DMS153 treated with DMSO at 0.1 percent for 48 hours (cell line): ENCODE measurements at regions not wholly inside any gene's neighbourhood (a gene's known extent, or its start where the extent isn't known, plus 50 kb on each side); places are given as distances from the start of the nearest gene placed in this dataset.

ENCODE experiments used
- DNase-seq: peaks from one replicate; lab custom pipeline; 2025; ENCODE audit not compliant: unreplicated experiment; lab: John Stamatoyannopoulos, UW

DNA sequence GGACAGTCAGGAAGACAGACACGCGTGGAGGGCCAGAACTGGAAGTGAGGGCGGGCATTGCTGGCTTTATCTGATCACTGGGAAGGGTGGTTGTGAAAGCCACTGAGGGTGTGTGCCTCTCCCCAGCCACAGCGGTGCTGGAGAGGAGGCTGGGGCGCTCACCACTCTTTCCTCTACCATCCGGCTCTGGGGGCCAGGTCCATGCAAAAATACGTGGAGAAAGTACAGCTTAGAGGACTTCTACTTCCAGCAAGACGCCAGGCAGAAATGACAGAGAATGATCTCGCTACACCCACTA lies 148.8 kb upstream of the RPS6KA2 start:
- DNase-seq: no peak

DNA sequence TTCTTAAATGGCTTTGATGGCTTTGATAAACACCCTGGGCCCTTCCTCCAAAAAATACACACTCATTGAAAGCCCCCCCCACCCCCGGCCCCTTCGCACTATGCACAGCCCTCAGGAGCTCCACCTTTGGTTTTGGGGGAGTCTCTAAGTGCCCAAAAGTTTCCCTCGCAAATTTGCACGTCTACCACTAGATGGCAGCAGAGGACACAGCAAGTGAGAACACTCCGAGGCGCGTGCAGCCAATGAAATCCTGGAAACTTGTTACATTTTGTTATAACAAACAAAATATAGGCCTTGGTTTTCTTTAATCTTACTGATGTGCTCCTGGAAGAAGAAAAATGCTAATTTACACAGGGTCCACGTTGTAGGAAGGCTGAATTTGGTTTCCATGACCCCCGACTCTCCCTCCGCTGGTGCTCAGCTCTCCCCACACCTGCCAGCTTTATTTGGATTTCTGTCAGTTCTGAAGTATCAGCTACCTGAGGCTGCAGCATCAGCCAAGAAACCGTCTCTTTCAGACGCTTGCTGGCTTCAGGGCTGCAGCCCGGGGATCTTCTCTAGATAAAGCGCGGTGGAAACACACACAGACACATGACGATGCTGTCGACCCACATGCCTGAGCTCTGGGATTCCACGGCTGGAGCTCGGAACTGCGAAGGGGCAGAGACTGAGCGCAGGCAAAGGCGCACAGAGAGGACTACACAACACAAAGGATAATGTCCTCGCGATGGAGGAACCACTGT lies 148.3 kb upstream of the RPS6KA2 start:
- DNase-seq: peak; percentile 37

DNA sequence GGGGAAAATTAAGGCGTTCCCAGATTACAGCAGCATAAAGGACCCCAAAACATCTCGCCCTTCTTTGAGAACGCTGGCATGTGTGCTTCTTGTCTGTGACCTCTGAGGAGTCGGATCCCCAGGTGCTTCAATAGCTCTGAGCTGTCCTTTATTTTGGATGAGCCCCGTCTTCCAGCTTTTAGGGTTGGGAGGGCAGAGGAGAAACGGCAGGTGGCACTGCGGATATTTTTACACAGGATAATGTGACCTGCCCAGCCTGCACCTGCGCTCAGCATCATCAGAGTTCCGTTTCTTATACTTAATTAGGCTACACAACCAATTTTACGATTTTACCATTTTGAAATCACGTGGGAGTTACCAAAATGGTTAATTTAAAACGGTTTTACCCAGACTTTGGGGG lies 147.7 kb upstream of the RPS6KA2 start:
- no peak for DNase-seq

DNA sequence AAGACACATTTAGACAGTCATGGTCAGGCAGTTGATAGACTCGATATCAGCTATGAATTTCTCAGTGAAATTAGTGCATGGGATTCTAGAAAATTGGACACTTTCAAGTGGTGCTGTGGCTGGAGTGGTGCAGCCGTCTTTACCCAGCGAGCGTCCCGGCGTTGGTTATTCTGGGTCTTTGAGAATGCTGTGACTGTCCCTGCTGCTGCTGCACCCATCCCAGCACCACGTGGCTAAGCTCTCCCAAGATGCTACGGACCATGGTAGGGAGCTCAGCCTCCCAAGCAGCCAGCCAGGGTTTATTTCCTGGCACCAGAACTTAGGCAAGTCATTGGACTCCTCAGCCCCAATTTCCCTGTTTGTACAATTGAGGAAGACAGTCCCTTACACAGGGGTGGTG lies 147.2 kb upstream of the RPS6KA2 start:
- DNase-seq: no peak

DNA sequence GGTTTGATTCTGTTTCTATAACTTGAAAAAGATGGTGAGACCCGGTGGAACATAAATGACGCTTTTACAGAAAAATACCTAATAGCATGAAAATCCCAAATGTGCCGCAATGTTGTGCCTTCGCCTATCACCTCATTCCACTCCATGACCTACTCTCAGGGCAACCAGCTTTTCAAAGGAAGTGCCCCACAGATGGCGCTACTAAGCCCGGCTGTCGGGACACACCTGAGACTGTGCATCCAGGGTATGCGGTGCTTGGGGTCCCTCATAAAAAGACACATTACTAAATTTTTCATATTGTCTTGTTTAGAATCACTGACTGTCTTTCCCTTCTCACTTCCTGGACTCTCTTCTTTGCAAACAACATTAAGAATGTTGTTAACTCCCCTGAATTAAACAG lies 145.5 kb upstream of the RPS6KA2 start:
- no peak for DNase-seq

DNA sequence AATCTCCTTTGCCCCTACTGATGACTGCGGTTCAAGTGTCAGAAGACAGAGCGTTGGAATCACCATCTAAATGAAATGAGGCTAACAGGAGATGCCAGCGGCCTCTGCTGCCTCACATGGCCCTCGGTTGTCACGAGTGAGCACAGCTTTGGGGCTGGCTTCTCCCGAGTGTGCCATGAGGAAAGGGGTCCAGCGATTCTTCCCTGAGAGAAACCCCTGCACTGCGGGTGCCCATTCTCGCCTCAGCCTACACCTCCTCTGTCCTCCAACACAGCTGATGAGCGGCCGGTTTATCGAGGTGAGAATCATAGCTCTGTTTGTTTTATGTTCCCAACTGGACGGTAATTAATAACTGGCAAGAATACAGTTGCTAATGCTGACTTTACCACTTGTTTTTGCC lies 144.7 kb upstream of the RPS6KA2 start:
- no peak for DNase-seq

DNA sequence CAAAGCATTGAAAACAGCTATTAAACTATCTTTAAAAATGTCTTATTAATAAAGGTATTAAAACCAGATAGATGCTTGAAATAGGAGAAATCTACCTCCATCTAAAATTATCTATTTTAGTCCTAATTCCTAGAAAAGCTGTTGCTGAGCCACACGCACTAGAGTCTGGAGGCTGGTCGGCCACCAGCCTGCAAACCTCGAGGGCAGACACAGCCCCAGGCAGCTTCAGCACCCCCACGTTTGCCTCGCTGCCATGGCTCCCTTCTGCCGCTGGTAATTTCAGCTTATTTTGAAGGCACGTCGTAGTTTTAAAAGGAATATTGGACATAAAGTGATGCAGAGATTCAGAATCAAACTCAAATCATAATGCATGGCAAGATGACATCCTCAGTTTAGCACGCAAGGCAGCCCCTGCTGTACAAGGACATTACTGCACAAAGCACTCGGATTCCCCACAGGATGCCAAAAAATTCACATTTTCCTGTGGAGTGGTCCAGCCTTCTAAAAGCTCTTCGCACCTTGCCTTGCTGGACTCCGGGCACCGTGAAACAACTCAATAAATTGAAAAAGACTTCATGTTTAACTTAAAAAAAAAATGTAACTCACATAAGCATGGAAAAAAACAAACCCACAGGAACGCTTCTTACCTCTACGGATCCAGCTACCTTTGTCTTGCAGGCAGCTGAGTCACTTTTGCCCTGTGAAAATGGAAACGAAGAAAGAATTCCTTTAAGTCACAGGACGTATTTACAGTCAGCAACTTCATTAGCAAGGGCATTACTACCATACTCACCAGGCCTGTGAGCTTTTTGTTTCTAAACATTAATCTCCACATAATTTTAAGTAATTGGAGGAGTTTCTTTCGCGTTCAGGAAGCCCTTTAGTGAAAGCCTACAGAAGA lies 143.4 kb upstream of the RPS6KA2 start:
- DNase-seq: no peak

DNA sequence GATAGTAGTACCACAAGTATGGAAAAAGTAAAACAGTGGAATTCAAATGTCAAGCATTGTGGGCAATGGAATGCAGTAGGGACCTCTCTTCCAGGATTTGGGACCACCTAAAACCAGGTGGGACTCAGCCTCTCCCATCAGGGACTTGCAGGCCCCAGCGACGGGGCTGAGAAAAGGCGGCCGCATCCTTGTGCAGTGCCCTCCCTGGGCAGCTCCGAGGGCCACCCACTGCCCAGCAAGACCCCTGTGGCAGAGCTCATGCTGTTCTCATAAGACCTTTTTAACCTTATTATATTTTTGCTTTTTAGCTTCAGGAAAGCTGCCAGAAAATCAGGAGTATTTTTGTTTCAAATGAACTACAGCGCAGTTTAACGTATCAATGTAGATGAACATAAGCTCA lies 142.6 kb upstream of the RPS6KA2 start:
- DNase-seq: no peak

DNA sequence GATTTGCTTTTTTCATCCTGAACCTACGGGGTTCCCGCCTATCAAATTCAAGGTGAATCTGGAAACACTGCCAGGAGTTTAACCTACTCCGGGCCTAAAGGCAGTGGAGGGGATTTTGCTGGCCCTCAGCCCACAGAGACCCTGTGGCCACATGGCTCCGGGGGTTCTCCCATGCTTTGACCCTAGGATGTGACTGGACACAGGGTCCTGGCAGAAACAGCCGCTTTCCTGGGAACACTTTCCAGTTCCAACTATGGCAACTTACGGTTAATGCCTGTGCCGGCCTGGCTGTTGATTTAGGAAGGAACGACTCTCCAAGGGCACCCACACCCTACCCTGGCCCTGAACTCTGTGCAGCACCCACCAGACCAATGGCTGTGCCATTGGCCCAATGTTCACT lies 141.7 kb upstream of the RPS6KA2 start:
- DNase-seq: no peak

DNA sequence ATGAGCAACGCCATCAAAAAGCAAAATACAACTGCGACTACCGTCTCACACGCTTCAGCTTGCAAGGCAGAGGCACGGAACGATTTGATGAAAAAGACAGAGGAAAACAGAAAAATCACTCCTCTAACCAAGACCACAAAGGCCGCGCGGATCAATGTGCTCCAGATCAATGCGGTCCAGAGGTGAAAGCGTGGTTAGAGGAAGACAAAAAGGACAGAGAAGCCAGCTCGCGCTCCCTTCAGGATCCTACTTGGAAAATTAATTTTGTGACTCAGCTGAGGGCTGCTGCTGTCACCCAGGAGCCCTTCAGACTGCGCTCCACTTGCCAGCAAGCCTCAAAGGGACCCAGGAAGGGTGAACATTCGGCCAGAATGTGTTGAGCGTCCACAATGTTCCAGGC lies 140.2 kb upstream of the RPS6KA2 start:
- DNase-seq: no peak

DNA sequence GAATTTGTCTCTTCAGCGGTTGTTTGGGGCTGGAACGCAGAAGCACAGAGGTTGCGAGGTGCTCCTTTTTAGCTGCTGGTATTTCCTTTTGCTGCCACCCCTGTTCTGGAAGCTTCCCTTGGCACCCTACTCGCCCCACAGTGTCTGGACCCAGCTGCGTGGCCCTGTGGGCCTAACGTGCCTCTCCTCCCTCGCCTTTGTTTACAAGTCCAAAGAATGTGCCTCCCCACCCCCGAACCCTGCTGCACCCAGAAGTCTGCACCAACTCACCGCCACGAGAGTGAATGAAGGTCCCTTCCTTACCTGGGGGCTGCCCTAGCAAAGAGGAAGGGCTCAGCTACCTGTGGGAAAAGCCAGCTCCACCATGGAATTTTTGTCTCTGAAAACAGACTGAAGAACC lies 139.7 kb upstream of the RPS6KA2 start:
- DNase-seq: no peak

DNA sequence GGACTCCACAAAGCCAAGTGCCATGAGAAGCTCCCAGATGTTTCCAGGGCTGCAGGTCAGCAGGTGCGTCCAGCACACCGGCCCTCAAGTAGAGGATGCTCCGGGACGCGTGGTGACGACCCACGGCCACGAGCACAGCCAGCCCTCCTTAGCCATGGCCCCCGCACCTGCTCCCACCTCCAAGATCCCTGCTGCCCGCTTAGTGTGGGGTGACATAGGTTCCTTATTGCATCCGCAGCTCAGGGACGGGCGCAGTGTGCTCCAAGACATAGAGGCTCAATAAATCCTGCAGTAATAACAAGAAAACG lies 138.1 kb upstream of the RPS6KA2 start:
- no peak for DNase-seq

DNA sequence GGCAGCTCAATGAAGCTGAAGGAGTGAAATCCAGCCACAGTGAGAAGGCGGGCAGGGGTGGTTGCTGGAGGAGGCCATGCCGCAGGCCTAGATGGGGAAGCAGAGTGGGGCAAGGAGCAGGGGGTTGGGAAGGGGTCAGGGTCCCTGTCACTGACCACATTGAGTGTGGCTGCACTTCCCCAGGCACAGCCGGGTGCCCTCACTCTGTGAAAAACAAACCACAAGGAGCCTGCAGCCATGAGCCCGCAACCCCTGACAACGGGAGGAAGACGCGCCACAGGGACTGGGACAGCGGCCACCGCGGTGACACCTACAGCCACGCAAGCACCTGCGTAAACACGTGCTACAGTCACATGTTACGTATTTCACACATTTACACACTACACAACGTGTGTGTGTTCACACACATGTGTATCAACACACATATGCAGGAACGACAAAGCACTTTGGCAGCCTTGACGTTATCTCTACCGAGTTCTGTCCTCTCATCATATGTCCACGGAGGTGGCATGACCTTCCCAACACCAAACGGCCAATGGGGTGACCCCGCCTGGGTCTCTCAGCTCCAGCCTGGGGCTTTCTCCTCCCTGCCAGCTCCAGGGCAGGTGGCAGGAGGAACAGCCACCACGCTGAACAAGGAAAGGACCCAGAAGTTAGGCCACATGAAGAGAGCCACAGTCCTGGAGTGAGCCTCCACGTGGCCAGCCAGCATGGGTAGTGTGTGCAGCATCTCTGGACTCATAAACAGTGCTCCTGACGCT lies 137.6 kb upstream of the RPS6KA2 start:
- no peak for DNase-seq

DNA sequence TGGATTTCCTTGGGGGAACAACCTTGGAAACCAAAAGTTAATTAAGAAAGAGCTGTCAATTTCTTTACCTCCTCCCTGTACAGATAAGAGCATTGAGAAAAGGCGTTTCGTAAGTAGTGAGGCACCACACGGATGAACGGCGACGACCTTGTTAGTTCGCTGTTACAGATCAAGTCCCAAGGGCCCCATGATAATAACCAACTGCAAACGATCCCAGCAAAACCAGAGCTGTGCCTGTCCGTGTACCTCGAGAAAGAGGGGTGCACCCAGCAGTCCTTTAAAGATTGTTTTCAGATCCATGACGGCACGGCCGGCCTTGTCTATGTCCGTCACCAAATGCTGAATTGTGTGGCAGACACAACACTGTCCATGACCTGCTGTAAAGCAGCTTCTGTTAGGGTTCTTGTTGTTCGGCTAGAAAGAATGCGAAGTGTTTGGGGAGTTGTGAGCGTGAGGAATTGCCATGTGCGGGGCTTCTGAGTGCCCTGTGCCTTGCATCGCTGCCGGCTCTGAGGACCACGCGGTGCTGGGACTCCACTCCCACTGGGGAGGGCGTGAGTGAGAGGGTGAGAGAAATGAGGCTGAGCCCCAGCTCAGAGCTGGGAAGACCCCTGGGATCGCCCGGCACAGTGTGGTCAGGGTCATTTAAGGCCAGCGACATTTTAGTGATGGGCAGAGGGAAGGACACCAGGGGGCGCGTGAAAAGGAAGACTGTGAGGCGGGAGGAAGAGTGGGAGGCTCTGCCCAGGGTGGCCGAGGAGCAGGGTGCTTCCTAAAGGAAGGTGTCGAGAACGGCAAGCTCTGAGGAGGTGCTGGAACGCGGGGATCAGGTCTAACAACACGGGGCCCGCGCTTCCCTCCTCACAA lies 136.8 kb upstream of the RPS6KA2 start:
- DNase-seq: no peak

DNA sequence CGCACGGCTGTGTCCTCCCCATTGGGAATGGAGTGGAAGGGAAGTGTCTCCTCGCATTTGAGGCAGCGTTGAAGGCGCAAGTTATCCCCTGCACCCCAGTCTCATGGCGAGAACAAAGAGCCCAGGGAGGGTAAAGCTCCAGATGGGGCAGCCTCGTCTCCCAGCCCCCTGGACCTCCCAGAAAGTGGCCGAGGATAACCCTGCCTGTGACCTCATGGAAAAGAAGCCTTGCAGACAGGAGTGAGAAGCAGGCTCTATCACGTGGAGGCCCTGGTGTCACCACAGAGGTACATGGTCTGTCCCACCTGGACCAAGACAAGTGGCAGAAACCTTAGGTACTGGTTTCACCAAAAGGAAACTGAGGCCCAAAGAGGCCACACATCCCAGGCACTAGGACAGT lies 134.8 kb upstream of the RPS6KA2 start:
- no peak for DNase-seq

DNA sequence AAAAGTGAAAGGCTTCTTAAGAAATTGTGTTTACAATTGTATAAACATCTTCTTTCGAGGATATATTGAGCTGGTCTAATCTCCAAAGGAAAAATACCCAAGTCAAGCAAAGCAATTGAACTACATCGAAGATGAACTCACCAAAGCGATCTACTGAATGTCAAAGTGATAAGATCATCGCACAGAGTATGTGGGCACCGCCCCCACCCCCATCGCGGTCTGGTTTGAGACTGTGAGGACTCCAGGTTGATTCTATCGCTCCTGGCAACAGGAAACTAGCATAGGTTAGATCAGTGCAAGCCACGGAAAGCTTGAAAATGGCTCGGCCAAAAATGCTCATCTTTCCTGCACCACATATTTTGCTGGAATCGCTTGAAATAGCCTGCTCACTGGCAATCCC lies 133.2 kb upstream of the RPS6KA2 start:
- DNase-seq: no peak

DNA sequence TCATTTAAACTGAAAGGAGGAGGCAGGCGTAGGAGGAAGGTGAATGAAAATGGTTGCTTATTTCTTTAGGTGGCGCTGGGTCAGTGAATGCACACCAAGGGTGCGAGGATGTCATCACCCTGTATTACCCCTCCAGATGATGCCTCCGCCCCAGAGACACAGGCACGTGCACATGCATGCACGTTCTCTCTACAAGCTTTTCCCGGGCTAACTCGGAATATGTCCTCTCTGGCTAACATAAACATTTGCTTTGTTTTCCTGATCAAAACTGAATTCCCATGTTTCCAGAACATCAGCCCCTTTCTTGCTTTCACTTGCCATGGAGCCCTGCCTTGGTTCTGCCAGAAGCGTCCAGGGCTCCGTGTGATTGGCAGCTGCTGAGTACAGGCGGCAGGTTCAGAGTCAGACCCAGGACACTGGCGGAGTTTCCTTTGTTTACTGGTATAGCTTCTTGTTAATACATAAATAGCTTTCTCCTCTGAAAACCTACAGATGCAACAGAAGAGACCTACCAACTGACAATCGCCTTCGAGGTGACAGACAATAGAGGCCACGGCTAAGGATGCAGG lies 131.2 kb upstream of the RPS6KA2 start:
- DNase-seq: no peak

DNA sequence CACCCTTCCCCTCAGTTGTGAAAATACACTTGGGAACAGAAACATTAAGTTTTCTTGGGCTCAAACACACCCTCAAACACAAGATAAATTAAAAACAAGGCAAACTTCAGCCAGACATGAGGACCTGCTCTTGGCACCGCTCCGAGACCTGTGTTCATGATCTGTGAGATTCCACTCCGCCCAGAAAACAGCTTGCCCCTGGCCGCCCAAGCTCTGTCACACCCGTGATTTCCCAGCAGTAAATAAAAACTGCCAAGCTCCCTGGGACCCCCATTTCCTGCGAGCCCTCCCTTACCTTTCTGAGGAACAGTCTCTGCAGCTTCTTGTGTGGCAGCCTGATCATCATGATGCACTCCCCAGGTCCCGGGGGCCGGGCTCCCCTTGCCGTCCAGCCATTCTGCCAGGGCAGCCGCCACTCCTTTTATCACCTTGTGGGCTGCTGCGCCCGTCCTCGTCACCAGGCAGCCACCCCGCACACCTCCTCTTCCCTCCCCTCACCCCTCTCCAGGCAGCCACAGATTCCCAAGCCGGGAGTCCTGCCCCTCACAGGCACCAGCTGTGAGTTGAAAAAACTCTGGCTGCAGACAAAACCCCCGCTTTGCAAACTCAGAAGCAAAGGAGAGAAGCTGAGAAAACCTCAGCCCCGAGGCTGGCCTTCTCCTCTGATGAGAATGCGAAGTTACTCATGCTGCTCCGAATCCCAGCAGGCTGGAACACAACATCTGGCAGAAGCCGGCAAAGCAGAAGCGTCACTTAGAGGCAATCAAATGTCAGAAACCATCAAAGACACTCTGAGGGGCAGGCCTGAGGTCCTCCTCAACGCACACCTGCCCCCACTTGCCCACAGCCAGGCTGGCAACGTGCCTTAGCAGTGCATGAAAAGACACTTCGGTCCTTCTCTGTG lies 130.4 kb upstream of the RPS6KA2 start:
- no peak for DNase-seq

DNA sequence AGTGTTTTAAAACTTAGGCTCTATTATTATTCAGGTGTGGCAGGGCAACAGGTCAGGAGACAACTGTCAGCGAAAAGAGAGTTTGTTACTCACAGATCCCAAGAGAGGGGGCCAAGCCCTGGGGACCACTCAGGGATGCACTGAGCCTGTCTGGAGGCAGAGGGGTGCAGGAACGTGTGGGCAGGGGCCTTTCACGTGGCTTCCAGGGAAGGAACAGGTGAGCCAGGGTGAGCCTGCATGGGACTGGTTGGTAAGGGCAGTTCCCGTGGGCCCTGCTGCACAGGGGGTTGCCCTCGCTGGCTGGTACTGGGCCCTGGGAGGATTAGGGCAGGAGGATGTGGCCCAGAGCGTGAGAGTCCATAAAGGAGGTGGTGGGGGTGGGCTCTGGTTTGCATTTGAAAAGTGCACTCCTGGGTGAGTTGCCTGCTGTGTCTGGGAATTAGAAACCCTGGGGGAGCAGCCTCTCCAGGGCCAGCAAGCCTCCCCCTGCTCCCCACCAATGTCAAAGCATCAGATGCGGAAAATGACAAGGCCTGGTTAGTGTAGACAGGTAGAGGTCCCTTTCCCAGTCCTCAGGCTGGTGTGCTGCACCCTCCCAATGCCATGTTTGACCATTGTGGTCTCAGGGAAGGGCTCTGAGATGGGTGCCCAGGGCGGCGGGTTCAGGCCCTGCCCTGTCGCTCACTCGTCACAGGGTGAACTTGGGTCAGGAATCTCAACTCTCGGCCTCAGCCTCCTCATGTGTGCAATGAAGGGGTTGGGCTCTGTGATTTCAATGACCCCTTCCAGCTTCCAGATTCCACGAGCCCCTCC lies 127.4 kb upstream of the RPS6KA2 start:
- DNase-seq: no peak
